Kidney epithelial cell (primary cell): ENCODE measurements at regions not wholly inside any gene's neighbourhood (a gene's known extent, or its start where the extent isn't known, plus 50 kb on each side); places are given as distances from the start of the nearest gene placed in this dataset.

Source experiments
- DNase-seq: peaks from one replicate; pipeline ENCODE4 v3.0.0-alpha.2; 2010; ENCODE audit warnings: low read depth
- H3K27me3 ChIP-seq: 2 replicates; pipeline ENCODE4 v1.6.0; 2011; ENCODE audit warnings: low read length; ENCODE audit not compliant: control insufficient read depth, insufficient read depth
- H3K36me3 ChIP-seq: 2 replicates; pipeline ENCODE4 v1.5.1; 2011; ENCODE audit warnings: low read length; ENCODE audit not compliant: control insufficient read depth, insufficient read depth
- H3K4me3 ChIP-seq: 2 replicates; pipeline ENCODE4 v1.5.1; 2011; ENCODE audit warnings: low read depth, mild to moderate bottlenecking, control low read depth, low read length
- TF ChIP-seq, protein P1 (sequence below): IDR thresholded peaks from 2 replicates; pipeline ENCODE4 v1.5.1; 2011; ENCODE audit warnings: mild to moderate bottlenecking, moderate library complexity, low read length, control low read depth, inconsistent platforms; ENCODE audit not compliant: insufficient read depth, poor library complexity, severe bottlenecking

DNA sequence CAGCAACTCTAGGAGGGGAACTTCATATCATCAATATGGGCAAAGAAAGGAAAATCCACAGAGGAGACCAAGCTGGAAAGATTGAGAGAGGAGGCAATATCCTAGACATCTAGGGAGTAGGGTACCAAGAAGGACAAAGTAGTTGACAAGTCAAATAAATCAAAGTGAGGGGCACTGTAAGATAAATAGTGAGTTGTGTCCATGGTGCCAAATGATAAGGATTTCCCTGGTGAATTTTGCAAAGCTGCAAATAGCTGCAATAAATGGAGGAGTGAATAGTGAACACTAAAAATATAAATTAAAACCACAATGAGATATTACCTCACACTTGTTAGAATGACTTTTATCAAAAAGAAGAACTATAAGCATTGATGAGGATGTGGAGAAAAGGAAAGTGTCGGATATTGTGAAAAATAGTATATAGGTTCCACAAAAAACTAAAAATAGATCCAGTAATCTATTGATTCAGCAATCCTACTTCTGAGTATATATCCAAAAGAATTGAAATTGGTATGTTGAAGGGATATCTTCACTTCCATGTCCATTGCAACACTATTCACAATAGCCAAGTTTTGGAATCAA is 258.2 kb upstream of the FN1 start:
- TF ChIP-seq, protein P1, sequence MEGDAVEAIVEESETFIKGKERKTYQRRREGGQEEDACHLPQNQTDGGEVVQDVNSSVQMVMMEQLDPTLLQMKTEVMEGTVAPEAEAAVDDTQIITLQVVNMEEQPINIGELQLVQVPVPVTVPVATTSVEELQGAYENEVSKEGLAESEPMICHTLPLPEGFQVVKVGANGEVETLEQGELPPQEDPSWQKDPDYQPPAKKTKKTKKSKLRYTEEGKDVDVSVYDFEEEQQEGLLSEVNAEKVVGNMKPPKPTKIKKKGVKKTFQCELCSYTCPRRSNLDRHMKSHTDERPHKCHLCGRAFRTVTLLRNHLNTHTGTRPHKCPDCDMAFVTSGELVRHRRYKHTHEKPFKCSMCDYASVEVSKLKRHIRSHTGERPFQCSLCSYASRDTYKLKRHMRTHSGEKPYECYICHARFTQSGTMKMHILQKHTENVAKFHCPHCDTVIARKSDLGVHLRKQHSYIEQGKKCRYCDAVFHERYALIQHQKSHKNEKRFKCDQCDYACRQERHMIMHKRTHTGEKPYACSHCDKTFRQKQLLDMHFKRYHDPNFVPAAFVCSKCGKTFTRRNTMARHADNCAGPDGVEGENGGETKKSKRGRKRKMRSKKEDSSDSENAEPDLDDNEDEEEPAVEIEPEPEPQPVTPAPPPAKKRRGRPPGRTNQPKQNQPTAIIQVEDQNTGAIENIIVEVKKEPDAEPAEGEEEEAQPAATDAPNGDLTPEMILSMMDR: no peak
- Histone ChIP-seq H3K4me3 (no peak overlapping the region), H3K27me3 (no peaks in the 10 kb centered on the region), H3K36me3 (no peaks in the 10 kb centered on the region)
- no peak for DNase-seq

DNA sequence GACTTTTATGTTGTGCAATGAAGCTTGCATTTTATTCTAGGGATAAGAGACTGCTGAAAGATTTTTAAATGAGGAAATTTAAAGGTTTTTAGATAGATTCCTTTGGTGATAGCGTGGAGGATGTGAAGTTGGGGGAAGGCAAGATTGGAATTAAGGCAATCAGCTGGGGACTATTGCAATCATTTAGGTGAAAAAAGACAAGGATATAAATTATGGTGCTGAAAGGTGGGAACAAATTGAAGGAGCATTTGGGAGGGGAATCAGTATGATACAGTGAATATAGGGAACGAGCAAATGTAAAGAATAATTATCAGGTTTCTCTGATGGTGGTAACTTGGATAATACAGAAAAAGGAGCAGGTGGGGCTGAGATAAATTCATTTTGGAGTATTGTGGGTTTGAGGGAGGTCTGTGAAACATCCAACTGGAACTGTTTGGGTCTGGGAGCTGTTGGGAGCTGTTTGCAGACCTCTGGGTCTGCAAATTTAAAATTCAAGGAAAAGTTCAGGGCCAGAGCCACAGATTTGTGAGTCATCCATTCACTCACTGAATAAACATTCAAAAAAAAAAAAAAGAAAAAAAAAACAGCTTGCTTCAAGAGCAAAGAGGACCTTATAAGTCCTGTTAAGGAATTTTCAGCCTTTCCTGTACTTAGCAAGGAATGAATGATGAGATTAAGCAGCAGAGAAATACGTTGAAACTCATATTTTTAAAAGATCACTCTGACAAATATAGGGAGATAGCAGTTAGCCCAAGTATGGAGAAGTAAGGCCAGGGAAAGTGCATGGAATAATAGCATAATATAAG is 257.5 kb upstream of the FN1 start:
- TF ChIP-seq, protein P1: no peak
- H3K4me3 ChIP-seq: no peak overlapping the region
- H3K27me3 ChIP-seq: no peaks in the 10 kb centered on the region
- DNase-seq: peak; percentile 92
- H3K36me3 ChIP-seq: no peaks in the 10 kb centered on the region

DNA sequence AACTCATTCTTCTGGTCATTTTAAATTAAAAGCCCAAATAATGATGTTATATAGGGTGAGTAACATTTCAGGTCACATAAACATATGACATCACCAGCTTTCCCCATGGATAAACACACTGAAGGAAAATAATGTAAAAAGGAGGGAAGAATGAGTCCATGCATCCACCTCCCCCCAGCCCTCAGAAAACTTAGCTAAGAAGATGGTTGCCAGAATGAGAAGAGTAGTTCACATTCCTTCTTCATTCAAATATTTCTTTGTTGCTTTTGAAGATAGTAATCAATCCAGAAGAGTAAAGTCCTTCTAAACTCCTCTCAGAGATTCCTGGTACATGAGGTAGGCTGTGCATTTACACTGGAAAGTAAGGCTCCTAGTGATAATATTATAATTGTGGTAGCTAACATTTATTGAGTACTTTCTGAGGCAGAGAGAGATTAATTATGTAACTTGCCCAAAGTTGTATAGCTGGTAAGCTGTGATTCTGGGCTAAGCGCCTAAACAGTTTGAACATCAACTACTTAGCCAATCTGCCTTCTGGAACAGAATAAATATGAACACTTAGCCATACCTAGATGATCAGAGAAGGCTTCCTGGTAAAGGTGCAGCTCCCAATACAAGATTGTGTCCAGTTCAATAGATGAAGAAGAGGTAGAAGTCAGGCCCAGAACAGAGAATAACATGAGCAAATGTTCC is 256.7 kb upstream of the FN1 start:
- H3K4me3 ChIP-seq: no peak overlapping the region
- DNase-seq: no peak
- H3K36me3 ChIP-seq: no peaks in the 10 kb centered on the region
- no peaks in the 10 kb centered on the region for H3K27me3 ChIP-seq
- TF ChIP-seq, protein P1: no peak

DNA sequence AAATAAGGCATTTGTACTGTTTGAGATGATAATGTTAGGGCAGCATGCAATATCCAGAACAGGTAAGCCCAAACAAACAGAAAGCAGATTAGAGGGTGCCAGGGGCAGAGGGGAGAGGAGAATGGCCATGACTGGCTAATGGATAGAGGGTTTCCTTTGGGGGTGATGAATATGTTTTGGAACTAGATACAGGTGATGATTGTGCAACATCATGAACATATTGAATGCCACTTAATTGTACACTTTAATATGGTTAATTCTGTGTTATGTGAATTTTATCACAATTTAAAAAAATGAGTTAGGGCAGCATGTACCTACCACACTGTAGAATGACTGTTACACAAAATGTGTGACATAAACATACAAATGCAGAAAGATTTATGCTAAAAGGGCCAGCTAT is 255.5 kb upstream of the FN1 start:
- H3K4me3 ChIP-seq: no peak overlapping the region
- no peaks in the 10 kb centered on the region for H3K36me3 ChIP-seq
- no peaks in the 10 kb centered on the region for H3K27me3 ChIP-seq
- DNase-seq: no peak
- TF ChIP-seq, protein P1: no peak

DNA sequence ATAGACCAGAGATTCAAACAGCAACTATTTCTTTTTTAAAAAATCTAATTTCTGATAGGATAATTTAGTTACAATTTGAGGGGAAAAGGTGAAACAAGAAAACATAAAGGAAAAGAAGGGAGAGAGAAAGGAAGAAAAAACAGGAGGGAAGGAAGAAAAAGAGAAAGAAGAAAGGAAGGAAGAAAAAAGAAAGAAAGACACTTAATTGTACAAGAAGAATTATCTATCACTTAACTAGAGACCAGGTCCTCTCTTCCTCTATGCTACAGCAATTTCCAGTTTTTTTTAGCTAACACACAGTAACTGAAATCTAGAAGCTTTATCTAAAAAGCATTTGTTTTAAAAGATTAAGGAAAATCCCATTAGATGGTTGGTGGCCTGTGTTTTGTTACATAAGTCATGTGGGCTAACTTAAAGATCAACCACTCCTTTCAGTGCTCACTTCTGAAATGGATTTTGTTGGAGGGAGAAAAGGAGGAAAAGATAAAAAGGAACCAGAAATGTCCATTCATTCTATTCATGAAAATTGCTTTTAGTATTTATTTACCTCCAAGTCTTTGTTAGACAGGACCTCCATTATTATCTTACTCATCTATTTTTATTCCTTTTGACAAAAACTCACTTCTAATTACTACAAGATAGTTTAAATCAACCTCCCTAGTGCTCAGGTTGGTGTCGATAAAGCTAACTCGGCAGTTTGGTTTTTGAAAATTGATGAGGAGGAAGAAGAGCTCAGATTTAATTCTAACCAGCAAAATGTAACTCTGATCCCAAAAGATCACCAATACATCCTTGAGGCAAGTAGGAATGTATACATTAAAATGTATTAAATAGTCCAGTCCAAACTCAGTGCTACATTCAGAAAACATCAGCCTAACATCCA is 251.5 kb upstream of the FN1 start:
- TF ChIP-seq, protein P1: no peak
- DNase-seq: no peak
- Histone ChIP-seq H3K27me3 (no peaks in the 10 kb centered on the region), H3K36me3 (no peaks in the 10 kb centered on the region), H3K4me3 (no peak overlapping the region)
